ENCODE measurements at regions not wholly inside any gene's neighbourhood (a gene's known extent, or its start where the extent isn't known, plus 50 kb on each side); places are given as distances from the start of the nearest gene placed in this dataset.

DNA sequence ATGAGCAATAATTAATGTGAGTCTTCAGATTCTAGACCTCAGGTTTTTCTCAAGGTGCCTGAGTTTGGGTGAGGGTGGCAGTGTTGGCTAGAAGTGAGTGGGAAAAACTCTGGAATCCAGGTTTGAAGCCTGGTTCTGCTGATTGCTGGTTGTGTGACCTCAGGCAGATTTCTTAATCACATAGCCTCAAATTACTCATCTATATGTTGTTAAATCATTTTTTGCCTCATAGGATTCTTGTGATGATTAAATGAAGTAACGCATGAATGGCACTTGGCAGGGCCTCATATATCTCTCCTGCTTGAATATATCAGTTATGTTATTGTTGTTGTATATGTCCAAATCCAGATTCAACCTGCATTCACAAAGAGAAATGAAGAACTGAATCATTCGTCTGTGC lies 60.5 kb downstream of the NR2F2 start:
- no peak for DNase-seq

DNA sequence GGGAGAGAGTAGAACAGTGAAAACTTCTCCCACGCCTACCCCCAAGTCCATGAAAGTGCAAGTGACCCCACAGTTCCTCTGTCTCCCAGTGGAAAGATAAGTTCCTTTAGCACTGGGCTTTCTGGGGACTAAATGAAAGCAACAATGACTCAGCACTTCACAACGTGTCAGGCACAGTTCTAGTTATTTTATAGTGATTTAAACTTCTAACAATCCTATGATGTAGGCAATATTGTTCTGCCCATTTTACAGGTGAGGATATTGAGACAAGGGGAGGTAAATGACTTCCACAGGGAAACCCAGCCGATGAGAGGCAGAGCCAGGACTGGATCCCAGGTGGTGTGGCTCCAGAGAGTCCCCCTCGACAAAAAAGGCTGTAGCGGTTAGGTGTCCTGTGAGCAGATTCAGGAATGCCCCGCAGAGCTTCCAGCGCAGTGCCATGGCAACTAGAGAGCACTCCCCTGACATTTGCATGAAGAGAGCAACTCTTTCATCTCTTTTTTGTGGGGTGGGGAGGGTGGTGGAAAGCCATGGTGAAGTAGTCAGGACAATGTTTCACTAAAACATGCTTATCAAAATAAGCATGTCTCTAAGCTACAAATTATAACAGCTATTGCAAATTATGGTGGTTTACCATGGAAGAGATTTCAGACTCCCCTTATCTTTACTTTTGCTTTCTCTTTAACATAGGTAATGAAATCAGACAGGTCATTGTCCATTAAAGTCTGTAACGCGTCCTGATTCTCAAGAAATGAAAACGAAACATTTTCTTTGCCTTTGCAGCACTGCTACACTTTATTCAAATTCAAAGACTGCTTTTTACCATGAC lies 62.1 kb downstream of the NR2F2 start:
- DNase-seq, result no peak

DNA sequence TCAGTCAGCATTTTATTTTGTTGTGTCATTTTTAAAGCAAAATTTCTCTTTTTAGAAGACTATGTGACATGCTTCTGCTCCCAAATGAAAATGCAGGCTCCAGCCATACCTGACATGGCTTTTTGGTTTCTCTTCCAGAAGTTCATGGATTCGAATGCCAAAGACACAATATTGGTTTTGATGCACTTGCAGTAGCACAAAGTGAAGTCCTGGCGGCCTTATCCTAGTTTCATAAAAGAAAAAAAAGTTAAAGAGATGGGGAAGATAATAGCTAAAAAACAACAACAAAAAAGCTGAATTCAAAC lies 62.7 kb downstream of the NR2F2 start:
- DNase-seq, result no peak

DNA sequence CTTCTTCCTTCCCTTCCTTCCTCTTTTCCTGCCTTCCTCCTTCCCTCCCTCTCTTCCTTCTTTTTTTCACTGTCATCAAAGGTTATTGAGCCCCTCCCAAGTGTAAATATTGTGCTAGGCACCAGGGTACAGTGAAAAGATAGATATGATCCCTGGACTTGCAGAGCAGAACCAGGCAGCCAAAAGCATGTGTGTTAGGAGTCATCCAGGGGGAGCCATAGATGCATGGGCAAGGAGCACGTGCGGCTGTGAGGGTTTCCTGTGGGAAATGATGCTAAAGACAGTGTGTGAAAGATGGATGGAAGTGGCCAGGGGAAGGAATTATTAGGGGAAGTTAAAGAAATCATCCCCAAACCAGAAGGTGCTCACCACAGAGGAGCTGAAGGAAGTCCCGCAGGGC lies 65.2 kb downstream of the NR2F2 start:
- no peak for DNase-seq

DNA sequence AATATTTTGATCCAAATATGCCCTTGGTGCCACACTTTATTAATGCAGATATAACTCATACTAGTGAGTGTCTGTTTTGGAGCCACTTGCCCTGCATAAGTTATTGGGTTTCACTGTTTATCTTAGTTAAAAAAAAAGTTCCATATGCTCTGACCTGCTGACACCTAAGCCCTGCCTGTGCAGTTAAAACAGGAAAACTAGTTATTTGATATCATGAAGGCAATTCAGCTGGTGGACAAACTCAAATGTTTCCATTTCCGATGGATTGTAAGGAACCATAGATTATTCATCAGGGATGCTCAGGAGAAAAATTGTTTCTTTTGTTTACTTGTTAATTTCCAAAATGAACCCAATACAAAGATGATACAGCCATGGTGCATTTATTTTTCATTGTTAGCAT lies 68.3 kb downstream of the NR2F2 start:
- DNase-seq, result no peak

DNA sequence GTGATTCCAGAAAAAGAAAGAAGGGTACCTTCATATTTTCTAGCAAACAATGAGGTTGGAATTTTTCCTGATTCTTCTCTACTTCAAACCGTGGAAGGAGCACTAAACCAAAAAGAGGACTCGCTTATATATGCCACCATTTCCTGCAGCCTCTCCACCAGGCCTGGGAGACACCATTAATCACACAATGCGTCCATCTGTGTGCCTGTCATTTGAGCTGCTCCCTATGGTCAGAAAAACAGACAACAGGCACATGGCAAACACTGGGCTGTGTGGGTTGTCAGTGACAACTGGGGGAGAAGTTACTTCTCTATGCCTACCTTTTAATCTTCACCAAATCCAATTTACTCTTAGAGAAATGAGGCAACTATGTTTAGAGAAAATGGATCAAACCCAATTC lies 71.9 kb downstream of the NR2F2 start:
- DNase-seq, result no peak

DNA sequence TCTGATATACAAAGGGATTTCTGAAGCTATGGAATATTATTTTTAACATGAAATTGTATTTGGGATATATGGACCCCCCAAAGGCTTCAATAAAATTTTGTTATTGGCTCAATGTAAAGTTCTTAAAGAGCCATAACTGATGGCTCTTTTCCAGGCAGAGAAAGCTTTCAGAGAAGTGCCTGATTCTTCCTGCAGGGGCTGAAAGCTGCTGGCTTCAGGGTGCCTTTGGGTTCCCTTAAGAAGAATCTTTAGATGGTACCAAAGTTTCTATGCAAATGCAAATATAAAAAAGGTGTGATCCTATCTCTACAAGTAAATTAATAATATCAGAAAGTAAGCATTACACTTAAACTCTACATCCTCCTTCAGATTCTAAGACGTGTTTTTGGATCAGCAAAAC lies 72.6 kb downstream of the NR2F2 start:
- no peak for DNase-seq

DNA sequence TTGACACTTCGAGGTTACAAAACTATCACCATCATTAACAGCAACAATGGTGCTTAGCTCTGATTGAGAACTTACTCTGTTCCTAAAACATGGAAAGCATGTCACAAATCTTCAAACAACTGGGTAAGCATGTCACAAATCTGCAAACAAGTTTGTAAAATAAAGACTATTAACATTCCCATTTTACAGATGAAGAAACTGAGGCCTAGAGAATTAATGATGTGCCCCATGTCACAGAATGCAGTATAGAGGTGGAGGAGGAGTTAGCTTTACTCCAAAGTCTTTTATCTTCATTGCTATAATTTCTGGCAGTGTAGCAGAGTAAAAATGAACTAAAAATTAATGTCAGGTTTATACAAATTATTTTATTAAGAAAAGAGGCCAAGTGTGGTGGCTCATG lies 73.4 kb downstream of the NR2F2 start:
- no peak for DNase-seq

DNA sequence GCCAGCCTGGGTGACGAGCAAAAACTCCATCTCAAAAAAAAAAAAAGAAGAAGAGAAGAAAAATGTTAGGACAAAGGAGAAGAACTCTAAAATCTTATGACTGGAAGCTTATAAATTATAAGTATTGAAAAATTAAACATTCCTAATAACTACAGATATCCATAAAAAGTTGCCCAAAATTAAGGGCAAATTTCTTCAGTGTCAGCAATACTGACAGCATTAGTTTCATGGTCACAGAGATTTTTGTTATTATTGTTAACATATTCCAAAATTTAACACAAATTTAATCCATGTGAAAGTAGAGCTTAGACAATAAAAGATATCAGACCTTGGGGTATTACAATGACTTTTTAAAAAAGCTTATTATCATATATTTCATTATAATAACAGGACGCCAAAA lies 74.1 kb downstream of the NR2F2 start:
- DNase-seq, result no peak

DNA sequence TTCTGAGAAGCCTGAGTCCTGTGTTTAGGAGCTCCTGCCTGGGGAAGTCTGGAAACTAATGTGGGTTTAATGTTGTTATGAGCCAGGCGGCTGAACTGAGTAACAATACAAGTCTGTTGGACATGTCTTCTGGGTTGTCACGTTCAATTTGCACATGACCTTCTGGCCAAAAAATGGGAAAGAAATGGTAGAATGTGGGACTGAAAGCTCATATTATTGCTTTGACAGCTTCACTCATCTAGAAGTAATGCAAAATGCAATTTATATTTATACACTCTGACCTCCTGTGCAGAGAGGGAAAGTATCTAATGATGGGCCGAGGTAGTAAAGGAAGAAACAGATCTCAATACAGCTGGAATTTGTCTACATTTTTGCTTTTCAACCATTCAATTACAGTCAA lies 75.8 kb downstream of the NR2F2 start:
- DNase-seq, result no peak

DNA sequence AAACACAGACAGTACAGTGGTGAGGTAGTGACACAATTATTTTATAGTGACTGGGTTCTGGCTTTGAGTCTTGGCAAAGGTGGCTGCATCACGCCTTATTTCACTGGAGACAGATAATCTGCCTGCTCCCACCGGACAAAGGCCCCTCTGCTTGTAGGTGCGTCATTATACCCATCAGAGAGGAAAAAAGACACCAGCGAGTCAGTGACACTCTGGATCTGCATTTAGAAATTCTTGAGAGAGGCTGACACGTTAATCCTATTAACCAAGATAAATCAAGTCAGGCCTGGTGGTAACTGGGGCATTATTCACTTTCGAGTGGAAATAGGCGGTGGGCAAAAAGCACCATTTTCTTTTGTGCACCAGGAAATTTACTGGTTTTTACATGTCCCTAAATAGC lies 76.2 kb downstream of the NR2F2 start:
- DNase-seq, result no peak

DNA sequence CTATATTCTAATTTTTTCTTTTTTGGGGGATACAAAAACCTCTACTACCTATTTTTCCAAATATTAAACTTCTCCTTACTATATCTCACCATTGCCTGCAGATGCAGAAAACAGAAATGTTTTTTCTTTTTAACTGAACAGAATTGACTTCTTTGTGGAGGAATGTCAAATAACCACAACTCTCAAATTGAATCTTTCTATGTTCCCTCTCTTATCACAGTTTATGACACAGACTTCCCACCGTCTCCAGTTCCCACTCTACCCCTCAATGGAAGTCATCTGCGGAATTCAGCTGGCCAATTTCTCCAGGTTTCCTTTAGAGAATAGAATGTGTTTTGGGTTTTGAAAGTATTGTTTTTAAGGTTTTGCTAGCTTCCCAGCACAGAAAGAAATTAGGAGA lies 77.0 kb downstream of the NR2F2 start:
- DNase-seq, result no peak

DNA sequence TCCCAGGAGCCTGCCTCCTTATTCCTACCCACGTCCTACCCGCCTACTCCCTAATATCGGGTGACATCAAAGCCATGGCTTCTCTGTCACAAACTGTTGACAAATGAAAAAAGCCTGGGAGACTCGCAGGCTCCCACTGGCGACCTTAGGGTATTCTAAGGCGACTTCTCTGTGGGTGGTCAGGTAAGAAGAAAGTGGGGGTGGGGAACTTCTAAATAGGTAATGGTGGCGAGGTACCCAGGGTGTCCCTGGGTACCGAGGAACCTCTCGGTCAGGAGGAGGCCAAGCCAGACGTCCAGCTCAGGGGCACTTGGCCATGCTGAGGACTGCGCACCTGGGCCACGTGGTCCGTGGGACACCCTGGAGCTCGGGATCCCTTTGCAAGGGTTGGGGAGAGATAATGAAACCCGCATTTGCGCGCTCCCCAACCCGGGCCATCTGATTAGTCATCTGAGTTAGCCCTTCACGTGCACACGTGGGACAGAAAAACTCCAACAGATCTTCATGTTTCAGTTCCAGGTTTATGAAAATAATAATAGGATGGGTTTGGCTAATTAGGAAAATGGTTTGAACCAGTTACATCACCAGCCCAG lies 78.2 kb downstream of the NR2F2 start:
- no peak for DNase-seq

DNA sequence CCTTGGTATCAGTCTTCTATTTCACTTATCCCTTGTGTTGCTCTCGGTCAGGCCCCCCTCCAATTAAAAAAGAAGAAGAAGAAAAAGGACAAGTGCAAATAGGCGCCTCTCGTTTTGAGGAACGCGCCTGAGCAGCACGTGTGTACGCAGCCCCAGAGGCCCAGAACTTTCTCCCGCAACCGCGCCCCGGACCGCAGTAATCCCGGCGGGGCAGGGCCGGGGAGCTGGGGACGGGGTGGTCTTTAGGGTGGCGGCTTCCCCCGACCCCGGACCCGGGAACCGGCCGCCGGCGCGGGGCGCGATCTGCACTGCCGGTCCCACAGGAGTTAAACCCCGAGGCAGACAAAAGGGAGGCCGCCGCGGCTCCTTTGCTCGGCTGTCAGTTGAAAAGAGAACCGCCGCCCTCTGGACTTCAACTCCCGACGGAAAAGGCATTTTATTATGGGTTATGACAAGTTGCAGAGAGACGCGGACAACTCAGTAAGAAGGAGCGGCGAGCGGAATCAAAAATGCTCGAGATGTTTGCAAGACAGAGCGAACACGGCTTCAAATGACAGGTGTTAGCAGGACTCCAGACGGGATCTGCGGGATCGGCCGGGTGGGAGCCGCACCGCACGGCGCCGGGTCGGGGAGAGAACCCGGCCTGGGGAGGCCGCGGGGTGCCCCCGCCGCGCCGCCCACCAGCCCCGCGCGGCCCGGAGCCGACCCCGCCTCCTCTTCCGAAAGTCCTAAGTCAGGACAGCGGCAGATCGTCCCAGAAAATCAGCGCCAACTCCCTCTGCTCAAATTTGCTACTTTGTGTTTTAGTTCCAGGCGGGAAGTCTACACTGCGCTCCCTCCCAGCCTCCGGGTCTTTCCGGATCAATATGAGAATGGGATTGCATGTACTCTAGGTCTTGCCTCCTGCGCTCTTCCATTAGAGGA lies 79.0 kb downstream of the NR2F2 start:
- DNase-seq, result no peak

DNA sequence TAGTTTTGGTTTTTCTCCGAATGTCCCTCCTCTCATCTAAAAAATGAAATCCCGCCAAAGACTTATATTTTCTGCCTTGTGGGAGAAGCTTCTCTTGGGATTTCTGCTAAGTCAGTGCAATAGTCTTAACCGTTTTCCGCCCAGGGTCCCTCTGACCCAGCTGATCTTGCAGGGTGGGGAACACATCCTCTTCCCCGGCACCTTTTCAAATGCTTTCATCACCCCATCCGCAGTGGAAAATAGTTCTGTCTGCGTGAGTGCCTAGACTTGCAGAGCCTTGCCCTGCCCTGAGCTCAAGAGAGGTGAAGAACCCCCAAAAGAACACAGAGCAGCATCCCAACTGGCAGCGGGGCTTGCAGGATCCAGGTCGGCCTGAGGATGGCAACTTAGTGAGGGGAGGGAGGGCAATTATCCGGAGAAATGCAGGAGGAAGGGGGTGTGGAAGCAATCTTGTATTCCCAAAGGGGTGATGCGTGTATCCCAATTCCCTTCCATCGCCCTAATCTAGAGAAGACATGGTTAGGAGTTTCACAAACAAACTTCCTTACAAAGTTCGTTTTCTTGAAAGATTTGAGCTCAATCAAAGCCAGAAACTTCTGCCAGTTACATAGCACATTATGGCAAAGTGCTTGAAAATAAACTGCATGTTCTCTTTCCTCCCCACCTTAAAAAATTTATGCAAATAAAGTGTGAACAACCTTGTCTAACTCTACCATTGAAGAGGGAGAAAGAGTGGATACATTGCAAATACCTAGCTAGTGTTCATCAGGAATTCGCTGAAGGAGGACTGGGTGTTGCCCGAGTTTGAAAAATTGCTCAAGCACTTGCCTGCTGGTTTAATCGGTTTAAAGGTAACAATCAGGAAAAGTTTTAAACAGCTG lies 79.9 kb downstream of the NR2F2 start:
- no peak for DNase-seq

DNA sequence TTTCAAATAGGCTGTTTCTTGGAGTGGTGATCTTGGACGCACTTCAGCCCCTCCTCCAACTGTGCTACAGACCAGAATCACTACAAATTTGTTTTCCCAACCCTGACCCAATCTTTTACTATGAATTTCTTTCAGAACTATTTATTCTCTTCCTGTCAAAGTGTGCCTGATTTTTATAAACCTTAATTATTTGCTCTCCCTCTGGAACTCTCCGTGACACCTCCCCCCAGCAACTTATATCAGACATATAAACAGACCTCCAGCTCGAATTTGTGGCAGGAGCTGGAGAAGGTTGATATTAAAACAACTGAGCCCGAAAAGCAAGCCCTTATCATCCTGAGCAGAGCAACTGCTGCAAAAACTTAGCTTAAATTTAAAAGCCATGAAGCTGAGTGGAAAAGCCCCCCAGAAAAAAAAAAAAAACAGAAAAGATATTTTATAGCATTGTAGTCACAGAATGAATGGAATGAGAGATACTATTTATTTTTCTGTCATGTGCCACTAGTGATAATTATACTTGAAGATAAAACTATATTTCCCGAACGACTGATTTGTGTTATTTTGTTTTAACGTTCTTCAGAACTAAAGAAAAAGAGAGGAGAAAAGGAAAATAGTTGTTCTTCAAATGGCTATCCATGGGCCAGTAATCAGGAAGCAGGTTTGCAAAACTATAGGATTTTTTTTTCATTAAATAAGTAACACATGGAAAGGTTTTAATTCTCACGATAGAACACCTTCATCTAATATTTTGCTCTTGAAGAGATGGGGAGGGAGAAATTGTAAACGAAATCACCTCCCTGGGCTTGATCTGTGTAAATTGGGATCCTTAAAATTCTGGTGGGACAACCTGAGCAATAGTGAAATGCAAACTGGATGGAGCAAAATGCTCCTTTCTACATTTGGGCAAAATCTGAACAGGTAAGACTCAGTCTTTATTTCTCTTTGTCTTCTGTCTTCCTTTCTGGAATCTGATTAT lies 80.8 kb downstream of the NR2F2 start:
- DNase-seq, result no peak

DNA sequence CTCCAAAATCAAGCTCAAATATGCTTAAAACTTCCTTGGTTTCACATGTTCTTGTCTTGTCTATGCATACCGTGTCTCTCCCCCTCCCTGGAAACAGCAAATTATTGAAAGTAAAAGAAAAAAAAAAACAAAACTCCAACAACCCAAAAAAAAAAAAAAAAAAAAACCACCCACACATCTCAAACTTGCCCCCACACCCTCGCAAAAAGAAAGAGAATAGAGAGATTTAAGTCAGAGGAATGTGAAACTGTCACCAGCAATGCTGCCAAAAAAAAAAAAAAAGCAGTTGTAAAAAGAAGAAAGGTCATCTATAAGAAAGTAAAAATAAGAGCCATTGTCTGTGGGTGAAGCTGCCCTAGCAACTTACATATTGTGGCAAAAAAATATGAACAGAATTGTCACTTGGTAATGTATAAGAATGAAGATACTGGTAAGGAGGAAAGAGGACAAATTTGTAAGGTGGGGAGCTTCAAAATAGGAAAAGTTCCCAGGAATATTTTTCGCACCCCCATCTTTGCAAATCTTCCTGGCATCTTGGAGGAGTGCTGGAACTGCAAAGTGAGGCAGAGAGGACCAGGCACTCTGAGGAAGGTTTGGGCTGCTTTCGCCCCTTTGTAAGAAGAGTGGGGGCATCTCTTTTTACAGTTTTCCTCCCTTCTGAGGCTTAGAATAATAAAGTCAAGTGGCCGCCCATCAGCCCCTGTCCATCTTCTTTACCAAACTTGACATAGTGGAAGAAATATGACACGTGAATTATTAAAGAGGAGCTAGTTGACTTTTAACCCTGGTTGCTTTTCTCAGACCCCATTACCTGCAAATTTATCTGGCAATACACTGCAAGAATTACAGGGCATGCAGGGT lies 81.8 kb downstream of the NR2F2 start:
- DNase-seq, result no peak

DNA sequence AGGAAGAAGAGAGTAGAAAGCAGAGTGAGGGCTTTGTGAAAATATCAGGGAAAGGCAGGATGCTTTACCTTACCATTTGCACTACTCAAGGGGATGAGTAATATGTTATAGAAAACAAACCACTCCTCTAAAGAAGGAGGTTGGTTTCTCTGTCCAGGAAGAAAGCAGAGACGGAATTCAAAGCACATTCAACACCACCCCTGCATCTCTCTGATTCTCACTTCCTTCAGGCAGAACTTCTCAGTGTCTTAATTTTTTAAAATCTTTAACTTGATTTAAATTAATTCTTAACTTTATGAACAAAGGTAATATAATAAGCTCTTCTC lies 82.4 kb downstream of the NR2F2 start:
- no peak for DNase-seq

DNA sequence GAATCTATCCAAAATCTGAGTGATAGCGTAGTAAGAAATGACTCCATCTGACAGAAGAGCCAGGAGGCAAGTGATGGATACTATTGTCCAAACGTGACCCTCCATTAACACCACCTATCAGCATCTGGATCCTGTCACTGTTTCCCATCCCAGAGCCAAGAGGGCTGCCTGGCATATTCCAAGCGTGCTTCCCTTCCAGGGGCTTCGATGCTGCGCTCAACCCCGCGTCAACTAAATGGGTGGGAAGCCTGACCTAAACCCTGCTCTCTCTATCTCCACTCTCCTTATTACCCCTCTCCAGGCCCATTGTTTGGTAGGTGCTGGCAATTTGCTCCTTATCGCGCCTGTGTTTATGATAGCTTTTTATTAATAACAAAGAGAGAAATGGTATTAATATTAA lies 83.2 kb downstream of the NR2F2 start:
- DNase-seq, result no peak

DNA sequence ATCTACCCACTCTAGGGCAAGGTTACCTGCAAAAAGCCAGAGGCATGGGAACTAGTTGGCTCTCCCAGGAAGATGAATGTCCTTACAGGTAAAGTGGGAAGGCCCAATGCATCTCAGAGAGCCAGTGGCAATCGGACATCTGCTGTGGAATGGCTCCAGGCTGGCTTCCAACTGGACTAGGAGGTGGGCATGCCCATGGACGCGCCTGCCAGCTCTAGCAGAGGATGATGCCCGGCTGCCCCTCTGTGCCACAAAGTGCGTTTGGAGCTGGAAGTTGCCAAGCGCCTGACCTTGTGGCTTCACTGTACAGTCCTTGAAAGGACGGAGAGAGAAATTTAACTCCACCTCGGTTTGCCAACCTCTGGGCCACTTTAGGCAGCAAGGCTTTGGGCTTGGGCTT lies 84.4 kb downstream of the NR2F2 start:
- DNase-seq, result no peak
